ENCODE measurements at regions not wholly inside any gene's neighbourhood (a gene's known extent, or its start where the extent isn't known, plus 50 kb on each side); places are given as distances from the start of the nearest gene placed in this dataset.
"Not testable (repeated sequence)": the region's sequence is repeated elsewhere in the genome, so short reads cannot be mapped to it uniquely, and the experiment has no call there.

GRCh38 chr12:47340411-47341015 is 260.8 kb upstream of the AMIGO2 start:
- DNase-seq = no peak

GRCh38 chr12:47337581-47337980 is 257.8 kb upstream of the AMIGO2 start:
- DNase-seq = no peak

GRCh38 chr12:47333271-47333858 is 253.6 kb upstream of the AMIGO2 start:
- not testable (repeated sequence) for DNase-seq

- DNase-seq = no peak
Measured at GRCh38 chr12:47328831-47329545, 249.2 kb upstream of the AMIGO2 start.

- DNase-seq = no peak
Measured at GRCh38 chr12:47326190-47326589, 246.4 kb upstream of the AMIGO2 start.

- no peak for DNase-seq
Measured at GRCh38 chr12:47323802-47324201, 244.0 kb upstream of the AMIGO2 start.

GRCh38 chr12:47321436-47321835 is 241.7 kb upstream of the AMIGO2 start:
- DNase-seq = no peak

- DNase-seq = no peak
Measured at GRCh38 chr12:47319746-47320145, 240.0 kb upstream of the AMIGO2 start.

- DNase-seq = no peak
Measured at GRCh38 chr12:47318963-47319362, 239.2 kb upstream of the AMIGO2 start.

GRCh38 chr12:47317175-47317915 is 237.6 kb upstream of the AMIGO2 start:
- peak; percentile 51 for DNase-seq

- no peak for DNase-seq
Measured at GRCh38 chr12:47316609-47317049, 236.9 kb upstream of the AMIGO2 start.

- DNase-seq = no peak
Measured at GRCh38 chr12:47314996-47315395, 235.2 kb upstream of the AMIGO2 start.

GRCh38 chr12:47312808-47313426 is 233.2 kb upstream of the AMIGO2 start:
- DNase-seq = no peak

- DNase-seq = no peak
Measured at GRCh38 chr12:47312147-47312546, 232.4 kb upstream of the AMIGO2 start.

- DNase-seq = no peak
Measured at GRCh38 chr12:47311568-47311967, 231.8 kb upstream of the AMIGO2 start.

- no peak for DNase-seq
Measured at GRCh38 chr12:47311010-47311409, 231.3 kb upstream of the AMIGO2 start.

GRCh38 chr12:47308672-47309071 is 228.9 kb upstream of the AMIGO2 start:
- DNase-seq = no peak

- peak; percentile 81 for DNase-seq
Measured at GRCh38 chr12:47307680-47308399, 228.1 kb upstream of the AMIGO2 start.

- peak; percentile 66 for DNase-seq
Measured at GRCh38 chr12:47306773-47307679, 227.3 kb upstream of the AMIGO2 start.

- no peak for DNase-seq
Measured at GRCh38 chr12:47306130-47306529, 226.4 kb upstream of the AMIGO2 start.

GRCh38 chr12:47305464-47305863 is 225.7 kb upstream of the AMIGO2 start:
- no peak for DNase-seq
